GM19395 (cell line): ENCODE measurements at regions not wholly inside any gene's neighbourhood (a gene's known extent, or its start where the extent isn't known, plus 50 kb on each side); places are given as distances from the start of the nearest gene placed in this dataset.

Source experiments
- ATAC-seq: cut with Tn5 transposase; IDR thresholded peaks from one replicate; pipeline ENCODE4 v1.9.1; 2021; ENCODE audit warnings: mild to moderate bottlenecking, moderate library complexity; ENCODE audit not compliant: unreplicated experiment

DNA sequence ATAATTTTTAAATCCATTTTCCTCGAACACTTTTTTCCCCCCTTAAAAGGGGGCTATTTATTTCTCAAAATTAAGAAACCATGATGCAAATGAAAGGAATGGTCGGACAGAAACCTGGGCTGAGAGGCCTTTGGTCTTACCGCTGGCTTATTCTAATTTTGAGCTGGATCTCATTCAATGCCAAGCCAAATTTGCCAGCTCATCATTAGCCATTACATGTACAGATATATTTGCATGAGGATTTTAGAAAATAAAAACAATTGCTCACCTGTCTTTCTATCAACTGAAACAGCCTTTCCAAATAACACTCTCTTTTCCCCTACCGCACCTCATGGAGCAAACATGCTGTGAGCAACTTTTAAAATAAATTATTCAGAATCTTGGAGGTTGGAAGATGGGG, 219.5 kb upstream of the DTNBP1 start:
- no peak for ATAC-seq

DNA sequence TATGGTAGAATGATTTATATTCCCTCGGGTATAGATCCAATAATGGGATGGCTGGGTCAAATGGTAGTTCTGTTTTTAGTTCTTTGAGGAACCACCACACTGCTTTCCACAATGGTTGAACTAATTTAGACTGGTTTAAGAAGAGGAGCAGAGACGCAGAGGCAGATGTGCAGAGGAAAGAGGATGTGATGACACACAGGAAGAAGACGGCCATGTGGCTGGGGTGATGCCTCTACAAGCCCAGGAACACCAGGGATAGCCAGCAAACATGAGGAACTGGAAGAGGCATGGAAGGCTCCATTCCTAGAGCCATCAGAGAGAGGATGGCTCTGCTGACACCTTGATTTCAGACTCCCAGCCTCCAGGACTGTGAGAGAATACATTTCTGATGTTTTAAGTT, 218.3 kb upstream of the DTNBP1 start:
- ATAC-seq = no peak

DNA sequence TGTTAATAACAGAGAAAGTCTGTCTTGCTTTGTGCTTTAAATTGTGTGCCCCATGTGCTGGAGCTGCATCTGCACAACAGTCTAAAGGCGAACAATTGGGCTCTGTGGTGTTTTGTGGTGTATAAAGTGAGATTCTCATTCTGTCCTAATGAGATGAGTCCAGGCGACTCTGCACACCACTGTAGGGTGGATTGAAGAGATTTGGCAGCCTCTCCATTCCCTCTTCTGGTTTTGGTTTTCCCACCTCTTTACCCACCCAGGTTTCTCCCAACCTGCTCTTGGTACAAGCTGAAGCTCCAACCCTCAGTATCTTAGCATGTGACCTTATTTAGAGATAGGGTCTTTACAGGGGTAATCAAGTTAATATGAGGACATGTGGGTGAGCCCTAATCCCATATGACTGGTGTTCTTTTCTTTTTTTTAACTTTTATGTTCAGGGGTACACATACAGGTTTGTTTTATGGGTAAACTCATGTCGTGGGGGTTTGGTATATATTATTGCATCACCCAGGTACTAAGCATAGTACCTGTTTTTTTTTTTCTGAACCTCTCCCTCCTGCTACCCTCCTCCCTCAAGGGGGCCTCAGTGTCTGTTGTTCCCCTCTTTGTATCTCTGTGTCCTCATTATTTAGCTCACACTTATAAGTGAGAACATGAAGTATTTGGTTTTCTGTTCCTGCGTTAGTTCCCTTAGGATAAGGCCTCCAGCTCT, 217.6 kb upstream of the DTNBP1 start:
- ATAC-seq = peak; percentile 28

DNA sequence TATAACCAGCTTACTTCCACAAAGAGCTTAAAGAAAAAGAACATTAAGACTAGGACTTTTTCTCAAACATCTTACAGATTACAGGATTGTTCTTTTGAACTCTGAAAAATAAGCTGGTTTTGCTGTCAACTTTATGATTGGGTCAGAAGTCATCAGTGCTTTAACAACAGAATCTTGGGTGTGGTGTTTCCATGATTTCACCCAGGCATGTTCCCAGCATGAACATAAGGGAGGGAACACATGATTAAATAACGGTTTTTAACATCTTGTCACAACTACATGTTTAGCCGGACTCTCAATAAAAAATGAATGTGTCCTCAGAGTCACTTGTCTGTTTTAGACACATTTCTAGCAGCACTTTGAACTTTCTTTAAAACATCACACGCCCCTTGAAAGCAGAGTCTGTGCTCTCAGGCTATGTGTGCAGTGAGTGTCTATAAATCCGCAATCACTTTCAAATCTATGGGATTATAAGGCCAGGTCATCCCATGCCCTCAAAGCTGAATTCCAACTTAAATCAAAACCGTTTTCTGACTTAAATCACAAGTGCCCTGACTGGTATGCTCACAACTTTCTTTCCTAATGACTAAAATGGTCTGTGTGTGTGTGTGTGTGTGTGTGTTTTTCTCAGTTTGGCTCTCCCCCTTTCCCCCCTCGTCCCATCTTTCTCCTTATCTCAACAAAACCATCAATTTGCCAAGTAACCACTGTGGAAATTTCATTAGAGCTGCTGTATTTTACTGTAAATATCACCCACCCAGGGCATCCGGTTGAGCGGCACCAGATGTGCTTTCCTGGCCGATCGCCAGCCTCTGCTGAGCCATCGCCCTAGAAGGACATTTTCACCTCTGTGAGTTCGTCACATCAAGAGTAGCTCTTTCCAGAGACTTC, 216.8 kb upstream of the DTNBP1 start:
- peak; percentile 75 for ATAC-seq

DNA sequence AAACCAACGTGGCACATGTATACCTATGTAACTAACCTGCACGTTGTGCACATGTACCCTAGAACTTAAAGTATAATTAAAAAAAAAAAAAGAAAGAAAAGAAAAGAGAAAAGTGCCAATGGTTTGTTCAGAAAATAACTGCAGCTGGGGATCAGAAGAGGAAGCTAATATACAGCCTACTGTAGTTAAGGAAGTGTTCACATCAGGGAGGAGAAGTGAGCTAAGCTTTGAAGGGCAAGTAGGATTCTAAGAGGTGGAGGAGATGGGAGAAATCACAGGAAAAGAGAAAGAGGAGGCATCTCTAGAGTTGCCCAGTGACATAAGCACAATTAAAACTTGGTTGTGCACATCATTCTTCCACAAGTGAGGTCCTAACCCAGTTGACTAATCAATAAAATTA, 214.4 kb upstream of the DTNBP1 start:
- ATAC-seq = no peak

DNA sequence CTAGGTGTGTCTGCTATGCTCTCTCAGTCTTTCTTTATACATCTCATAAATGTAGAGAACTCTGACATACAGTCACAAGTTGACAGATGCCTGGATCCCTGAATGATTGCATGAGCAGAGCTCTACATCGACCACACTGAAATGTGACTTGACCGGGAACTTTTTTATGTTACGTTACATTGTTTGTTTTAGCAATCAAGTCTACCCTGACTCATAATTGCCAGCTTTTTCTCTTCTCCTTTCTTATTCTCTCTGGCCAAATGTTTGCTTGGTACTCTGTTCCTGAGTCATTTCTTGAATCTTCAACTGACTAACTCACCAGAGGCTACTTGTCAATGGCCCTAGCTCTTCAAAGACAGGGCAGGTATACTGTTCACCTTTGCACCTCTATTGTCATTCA, 213.6 kb upstream of the DTNBP1 start:
- ATAC-seq = peak; percentile 57

DNA sequence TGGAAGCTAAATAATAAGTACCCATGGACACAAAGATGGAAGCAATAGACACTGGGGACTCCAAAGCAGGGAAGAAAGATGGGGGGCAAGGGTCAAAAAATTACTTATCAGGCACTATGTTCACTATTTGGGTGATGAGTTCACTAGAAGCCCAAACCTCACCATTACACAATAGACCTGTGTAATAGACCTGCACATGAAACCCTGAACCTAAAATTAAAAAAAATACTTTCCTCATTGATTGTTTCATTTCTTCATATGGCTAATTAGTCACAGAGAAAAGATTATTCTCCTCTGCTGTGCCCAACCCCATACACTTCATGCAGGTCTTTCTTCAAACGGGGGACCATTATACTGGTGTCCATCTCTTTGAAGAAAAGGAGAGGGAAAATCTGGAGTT, 213.0 kb upstream of the DTNBP1 start:
- no peak for ATAC-seq

DNA sequence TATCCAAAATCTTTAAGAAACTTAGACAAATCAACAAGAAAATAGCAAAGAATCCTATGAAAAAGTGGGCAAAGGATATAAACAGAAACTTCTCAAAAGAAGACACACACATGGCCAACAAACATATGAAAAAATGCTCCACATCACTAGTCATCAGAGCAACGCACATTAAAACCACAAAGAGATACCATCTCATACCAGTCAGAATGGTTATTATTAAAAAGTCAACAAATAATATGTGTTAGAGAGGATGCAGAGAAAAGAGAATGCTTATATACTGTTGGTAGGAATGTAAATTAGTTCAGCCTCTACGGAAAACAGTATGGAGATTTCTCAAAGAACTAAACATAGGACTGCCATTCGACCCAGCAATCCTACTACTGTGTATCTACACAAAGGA, 212.0 kb upstream of the DTNBP1 start:
- no peak for ATAC-seq

DNA sequence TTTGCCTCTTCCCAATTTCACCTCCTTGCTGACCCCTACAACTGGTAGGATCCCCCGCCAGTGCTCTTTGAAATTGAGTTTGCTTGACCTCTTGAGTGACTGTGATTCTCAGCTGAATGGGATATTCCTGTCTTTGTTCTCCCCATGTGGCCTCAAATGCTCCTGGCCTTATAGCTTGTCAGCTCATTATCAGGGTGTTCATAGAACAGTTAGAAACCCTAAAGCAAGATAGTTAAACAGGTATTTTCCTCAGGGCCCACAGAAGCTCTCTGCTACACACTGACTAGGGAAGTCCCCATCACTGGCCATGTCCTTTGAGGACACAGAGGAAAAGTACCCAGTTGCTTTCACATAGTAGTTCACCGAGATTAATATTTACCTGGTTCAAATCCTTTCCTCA, 211.5 kb upstream of the DTNBP1 start:
- ATAC-seq = no peak

DNA sequence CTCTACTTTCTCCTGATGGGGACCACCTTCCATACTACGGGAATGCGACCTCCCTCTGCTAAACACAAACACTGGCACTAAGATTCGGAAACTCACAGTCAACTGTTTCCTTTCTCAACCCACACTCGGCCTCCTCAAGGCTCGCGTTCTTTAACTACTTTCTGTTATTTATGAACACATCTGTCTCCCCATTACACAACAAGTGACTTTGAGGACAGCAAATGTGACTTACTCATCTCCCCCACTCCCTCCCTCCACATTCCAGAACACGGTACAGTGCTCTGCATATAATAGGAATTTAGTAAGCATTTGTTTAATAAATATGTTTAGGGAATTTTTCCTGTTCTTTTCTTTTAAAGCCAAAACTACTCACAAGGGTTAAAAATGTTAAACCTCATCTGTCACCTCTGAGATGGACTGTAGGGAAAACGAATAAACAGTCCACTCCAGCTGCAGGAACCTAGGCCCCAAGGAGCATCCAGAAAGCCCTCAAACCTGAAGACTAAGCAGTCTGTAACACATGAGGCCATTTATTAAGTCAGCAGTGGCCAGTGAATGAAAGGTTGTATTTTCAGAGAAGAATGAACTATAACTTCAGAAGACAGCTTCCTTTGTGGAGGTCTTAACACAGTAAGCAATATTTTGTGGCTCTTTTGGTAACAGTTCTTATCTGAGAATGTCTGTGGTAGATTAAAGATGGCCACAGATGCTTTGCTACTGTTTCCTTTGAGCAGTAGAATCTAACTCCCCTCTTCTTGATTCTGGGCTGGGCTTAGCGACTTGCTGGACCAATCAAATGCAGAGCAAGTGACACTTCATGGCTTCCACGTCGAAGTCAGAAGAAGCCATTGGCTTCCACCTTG, 209.6 kb upstream of the DTNBP1 start:
- no peak for ATAC-seq

DNA sequence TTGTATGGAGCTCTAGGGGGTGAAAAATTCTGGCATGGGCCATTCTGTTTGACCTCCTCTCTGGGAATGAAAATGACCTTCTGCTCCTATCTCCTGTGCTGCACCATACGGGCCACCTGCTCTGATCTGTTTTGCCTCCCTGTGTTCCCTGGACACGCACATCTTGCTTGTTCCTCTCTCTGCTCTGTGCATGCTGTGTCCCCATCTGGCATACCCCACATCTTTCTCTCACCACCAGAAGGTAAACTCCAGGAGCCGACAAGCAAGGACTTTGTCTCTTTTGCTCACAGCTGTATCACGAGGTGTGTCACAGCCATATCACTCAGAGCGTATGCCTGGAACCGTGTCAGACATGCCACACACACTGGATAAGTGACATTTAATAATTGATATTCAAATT, 208.4 kb upstream of the DTNBP1 start:
- ATAC-seq = no peak

DNA sequence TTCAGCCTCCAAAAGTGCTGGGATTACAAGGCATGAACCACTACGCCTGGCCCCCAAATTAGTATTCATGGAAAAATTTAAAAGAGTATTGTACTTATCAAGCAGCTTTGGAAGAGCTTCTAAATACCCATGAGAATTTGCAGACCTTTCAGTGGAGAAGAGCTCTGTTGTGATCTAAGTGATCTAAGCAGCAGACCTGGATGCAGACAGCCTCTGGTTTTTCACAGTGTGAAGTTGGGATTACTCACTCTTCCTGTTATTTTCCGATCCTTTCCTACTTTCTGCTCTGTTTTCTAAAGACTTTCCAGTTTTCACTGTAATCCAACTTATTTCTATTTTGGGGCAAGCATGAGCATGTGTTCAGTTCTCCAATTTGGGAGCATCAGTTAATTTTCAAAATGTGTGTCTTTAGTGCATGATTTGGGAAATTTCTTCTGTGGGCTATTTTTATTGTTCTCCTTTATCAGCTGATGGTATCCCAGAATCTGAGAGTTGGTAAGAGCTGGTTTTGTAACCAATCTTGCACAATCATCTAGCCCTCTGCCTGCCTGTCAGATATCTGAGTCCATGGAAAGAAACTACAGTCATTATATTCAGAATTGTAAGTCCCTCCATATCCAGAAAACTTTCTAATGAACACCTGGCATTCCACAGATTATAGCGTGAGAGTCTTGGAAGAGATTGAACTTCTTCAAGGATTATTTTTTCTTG, 207.7 kb upstream of the DTNBP1 start:
- no peak for ATAC-seq

DNA sequence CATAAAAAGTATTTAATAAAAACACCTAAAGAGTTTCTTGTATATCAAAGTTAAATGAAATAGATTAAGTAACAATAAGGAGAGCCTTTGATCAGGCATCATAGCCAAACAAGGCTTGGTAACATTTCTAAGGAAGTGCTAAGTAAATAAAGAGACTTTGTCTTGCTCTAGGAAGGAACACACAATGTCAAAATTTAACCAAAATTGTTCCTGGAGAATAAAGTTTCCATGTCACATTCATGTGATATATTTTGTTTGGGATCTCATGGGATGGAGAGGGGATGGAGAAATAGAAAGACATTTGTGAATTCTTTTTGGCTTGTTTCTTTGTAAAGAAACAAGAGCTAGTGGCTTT, 201.9 kb upstream of the DTNBP1 start:
- no peak for ATAC-seq

DNA sequence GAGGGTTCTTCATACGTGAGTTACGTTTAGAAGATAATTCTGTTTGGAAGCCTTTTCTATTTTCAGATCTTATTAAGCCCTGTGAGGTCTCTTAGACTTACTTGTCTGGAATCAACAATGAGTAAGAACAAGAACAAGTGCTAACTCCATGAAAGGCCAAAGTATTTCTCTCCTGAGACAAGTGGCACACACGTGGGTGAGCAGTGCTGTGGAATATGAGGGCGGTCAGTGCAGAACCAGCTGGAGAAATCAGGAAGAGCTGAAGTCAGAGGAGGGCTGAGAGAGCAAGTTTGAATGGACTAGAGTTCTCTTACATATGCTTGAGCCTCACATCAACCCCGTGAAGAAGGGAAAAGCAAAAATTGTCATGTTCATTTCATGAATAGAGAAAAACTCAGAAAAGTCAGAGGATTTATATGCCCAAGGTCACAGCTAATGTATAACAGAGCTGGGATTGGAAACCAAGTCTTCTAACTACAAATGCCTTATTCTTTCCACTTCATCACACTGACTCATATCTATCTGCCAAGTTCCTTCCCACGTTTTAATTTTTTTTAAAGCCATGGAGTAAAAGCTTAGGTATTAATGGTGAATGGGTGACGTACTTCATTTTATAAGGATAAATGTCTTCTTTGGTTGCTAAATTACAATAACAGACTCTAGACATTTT, 201.3 kb upstream of the DTNBP1 start:
- ATAC-seq = no peak

DNA sequence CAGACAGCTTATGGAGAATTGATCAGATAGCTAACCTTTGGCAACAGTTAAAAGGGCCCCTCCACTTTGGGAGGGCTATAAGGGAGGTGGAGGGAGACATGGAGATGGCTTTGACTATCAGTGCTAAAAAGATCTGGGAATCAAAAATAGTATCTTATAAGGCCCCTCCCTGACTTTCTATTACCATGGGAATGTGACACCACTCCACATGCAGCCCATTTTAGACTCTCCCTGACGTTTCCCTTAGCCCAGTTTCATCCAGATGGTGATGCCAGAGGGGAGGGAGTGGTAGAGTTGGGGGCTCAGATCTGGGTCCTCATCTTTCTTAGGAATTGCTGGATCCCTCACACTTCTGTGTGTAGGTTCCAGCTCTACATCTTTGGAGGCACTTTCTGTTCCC, 200.0 kb upstream of the DTNBP1 start:
- no peak for ATAC-seq

DNA sequence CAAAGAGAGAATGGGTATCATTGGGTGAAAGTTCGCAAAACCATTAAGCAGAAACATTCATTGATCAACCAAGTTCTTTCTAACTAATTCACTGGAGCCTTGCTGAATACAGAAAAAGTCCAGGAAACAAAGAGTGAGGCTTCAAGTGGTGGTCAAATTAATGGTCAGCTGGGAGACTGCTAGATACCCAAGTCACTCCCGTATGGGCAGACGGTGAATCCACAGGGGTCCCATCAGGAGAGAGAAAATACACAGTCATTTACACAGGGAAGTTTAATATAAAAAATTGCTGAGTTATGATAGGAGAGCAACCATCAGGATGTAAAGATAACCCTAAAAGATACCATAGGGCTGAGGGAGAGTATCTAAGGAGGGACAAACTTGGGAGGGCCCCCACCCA, 198.7 kb upstream of the DTNBP1 start:
- ATAC-seq = no peak

DNA sequence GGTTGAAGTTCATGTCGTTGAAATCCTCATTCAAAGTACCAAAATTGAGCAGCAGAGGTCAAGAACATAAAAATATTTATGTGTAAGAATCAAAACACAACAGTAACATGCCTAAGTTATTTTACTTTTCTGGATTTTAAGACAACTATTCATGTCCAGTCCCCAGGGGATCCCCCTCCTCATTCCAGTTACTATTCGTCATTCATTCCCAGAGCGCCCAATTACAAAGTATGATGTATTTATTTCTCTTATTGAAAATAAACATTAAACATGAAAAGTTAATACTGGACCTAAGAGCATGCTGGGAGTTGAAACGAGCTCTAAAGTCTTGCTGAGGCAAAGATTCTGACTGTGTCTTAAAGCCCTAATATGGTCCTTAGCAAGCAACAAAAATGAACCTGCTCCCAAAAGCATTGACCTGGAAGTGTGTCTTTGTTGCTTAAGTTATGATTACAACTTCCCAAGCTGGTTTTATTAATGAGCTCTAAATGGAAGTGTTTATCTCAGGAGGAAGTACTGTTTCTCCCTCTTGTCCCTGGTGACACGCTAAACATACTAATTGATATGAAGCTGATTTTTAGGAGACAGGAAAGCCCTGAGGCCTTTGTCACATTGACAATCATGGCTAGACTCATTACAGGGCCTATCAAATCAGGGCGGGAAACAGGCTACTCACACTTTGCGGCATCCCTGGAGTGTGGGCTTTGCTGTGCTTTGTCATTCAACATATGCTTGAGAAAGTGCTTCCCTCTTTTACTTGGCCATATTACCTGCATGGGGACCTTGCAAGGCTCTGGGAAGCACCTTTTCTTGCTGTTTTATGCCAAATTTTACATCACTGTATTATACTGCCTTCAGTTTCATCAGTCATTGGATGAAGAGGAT, 192.2 kb upstream of the DTNBP1 start:
- ATAC-seq = no peak

DNA sequence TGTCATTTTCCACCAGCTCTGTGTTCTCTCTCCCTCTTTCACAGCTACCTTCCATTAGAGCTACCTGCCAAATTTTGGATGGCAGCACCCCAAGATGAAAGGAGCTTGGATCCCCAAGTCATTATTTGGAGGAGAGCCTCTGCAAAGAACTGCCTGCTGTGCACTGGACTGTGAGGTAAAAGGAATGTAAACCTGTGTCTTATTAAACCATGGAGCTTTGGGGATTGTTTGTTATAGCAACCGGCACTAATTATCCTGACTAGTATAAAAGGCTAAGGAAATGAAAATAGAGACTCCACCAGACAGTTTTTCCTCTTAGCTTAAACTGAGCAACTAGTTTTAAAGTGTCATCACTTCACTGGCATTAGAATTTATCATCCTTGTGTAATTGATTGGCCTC, 191.6 kb upstream of the DTNBP1 start:
- no peak for ATAC-seq

DNA sequence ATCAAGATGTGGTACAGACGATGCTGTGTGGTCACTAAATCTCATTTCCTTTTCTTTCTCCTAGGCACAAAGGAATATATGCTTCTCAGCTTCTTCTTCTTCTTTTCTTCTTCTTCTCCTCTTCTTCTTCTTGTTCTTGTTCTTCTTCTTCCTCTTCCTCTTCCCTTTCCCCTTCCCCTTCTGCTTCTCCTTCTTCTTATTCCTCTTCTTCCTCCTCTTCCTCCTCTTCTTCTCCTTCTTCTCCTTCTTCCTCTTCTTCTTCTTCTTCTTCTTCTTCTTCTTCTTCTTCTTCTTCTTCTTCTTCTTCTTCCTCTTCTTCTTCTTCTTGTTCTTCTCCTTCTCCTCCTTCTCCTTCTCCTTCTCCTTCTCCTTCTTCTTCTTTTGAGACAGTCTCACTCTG, 190.4 kb upstream of the DTNBP1 start:
- ATAC-seq = no peak
